ENCODE measurements at regions not wholly inside any gene's neighbourhood (a gene's known extent, or its start where the extent isn't known, plus 50 kb on each side); places are given as distances from the start of the nearest gene placed in this dataset.

GRCh38 chr2:856456-856855 is 94.2 kb upstream of the SNTG2 start:
- ATAC-seq (no peak), DNase-seq (no peak)
- intact Hi-C loops (cut with DNase I): no loop called here
- Histone ChIP-seq H3K4me1 (no peaks in the 10 kb centered on the region), H3K9me3 (no peaks in the 10 kb centered on the region), H3K4me3 (no peak overlapping the region), H3K27me3 (ENCODE audit: low read depth) (no peaks in the 10 kb centered on the region), H3K36me3 (no peaks in the 10 kb centered on the region), H3K27ac (no peak overlapping the region)
- TF ChIP-seq CTCF (IDR thresholded peaks at IDR 0.05): no peak

GRCh38 chr2:856041-856440 is 94.6 kb upstream of the SNTG2 start:
- H3K36me3 ChIP-seq: no peaks in the 10 kb centered on the region
- H3K9me3 ChIP-seq: no peaks in the 10 kb centered on the region
- ATAC-seq (no peak), DNase-seq (no peak)
- no peaks in the 10 kb centered on the region for H3K27me3 ChIP-seq (ENCODE audit: low read depth)
- no peaks in the 10 kb centered on the region for H3K4me1 ChIP-seq
- intact Hi-C loops (cut with DNase I): no loop called here
- H3K27ac ChIP-seq: no peak overlapping the region
- no peak overlapping the region for H3K4me3 ChIP-seq
- TF ChIP-seq CTCF (IDR thresholded peaks at IDR 0.05): no peak

- ATAC-seq (no peak), DNase-seq (no peak)
- Histone ChIP-seq H3K9me3 (no peaks in the 10 kb centered on the region), H3K27me3 (ENCODE audit: low read depth) (no peaks in the 10 kb centered on the region), H3K4me1 (no peaks in the 10 kb centered on the region), H3K4me3 (no peak overlapping the region), H3K36me3 (no peaks in the 10 kb centered on the region), H3K27ac (no peak overlapping the region)
- no peak for TF ChIP-seq CTCF (IDR thresholded peaks at IDR 0.05)
- intact Hi-C loops (cut with DNase I): no loop called here
Measured at GRCh38 chr2:855177-855576, 95.5 kb upstream of the SNTG2 start.

- no peaks in the 10 kb centered on the region for H3K4me1 ChIP-seq
- no peak for DNase-seq
- no peaks in the 10 kb centered on the region for H3K27me3 ChIP-seq (ENCODE audit: low read depth)
- intact Hi-C loops (cut with DNase I): no loop called here
- peak; percentile 59 for TF ChIP-seq CTCF (IDR thresholded peaks at IDR 0.05)
- H3K36me3 ChIP-seq: no peaks in the 10 kb centered on the region
- no peaks in the 10 kb centered on the region for H3K9me3 ChIP-seq
- peak in 1 of 2 donors; percentile 57 for ATAC-seq
- H3K27ac ChIP-seq: no peak overlapping the region
- H3K4me3 ChIP-seq: no peak overlapping the region
Measured at GRCh38 chr2:854460-854859, 96.2 kb upstream of the SNTG2 start.

GRCh38 chr2:853203-853870 is 97.3 kb upstream of the SNTG2 start:
- intact Hi-C loops (cut with DNase I): no loop called here
- Histone ChIP-seq H3K4me1 (no peaks in the 10 kb centered on the region), H3K27me3 (ENCODE audit: low read depth) (no peaks in the 10 kb centered on the region), H3K27ac (no peak overlapping the region), H3K9me3 (no peaks in the 10 kb centered on the region), H3K36me3 (no peaks in the 10 kb centered on the region), H3K4me3 (no peak overlapping the region)
- ATAC-seq (no peak), DNase-seq (no peak)
- TF ChIP-seq CTCF (IDR thresholded peaks at IDR 0.05): no peak

All from lower lobe of right lung (tissue), 2 donors.